ENCODE measurements at regions not wholly inside any gene's neighbourhood (a gene's known extent, or its start where the extent isn't known, plus 50 kb on each side); places are given as distances from the start of the nearest gene placed in this dataset.

DNA sequence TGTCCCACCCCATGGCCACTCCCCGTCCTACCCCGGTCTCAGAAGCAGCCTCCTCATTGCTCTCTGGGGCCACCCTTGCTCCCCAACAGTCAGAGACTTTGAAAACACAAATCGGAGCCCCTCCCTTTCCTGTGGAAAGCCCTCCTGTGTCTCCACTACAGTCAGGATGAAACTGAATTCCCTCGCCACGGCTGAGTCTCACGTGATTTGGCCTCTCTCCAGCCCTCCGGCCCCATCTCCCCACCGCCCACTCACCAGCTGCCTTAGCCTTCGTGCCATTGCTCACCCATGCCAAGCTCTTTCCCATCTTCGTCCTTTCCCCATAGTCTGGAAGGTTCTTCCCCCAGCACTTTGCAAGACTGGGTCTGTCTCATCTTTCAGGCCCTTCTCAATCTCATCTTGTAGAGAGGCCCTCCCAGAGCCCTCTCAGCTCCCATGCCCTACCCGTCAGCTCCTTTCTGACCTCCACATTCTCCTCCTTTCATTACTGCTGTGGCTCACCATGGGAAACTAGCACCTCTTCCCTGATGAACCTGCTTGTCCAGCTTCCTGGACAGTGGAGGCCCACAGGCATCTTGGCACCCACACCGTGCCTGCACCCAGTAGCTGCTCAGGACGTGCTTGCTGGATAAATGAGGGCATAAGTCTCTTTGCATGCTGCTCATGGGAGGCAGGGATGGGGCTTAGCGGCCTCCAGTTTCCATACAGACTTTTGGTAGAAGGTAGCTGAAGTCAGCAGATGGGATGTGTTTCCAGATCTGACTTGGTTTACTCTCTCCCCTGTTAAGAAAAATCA is 126.4 kb upstream of the COL5A1 start:
- no peak for DNase-seq
- 48 to 52% (median 49%) methylated on average over 14 of the region's 14 CpGs for WGBS, 3 donors
- Histone ChIP-seq H3K36me3 (no peaks in the 10 kb centered on the region), H3K27me3 (no peaks in the 10 kb centered on the region), H3K4me3 (no peak overlapping the region), H3K4me1 (ENCODE audit: insufficient read depth) (no peaks in the 10 kb centered on the region), H3K27ac (no peak overlapping the region), H3K9me3 (no peaks in the 10 kb centered on the region)
- intact Hi-C loops (cut with DNase I): no loop called here
- TF ChIP-seq POLR2A (IDR thresholded peaks at IDR 0.05): no peak
- no peak for TF ChIP-seq CTCF (IDR thresholded peaks at IDR 0.05)
- TF ChIP-seq EP300 (IDR thresholded peaks at IDR 0.05): no peak

DNA sequence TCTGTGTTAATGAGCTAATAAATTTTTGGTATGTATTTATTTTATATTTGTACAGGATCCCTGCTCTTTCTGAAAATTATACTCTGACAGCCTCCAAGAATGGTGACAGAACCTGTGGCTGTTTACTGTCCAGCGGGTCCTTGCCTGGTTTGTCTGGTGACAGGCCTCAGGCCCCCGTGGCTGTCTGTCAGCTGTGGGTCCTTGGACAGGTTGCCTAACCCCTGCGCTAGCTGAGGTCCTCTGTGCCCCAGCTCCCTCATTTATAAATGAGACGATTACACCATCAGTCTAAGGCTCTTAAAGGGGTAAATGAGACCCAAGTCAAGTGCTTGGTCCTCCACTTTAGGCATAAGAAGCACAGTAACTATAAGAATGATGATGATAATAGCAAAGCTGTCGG is 125.1 kb upstream of the COL5A1 start:
- Histone ChIP-seq H3K4me1 (ENCODE audit: insufficient read depth) (no peaks in the 10 kb centered on the region), H3K4me3 (no peak overlapping the region), H3K9me3 (no peaks in the 10 kb centered on the region), H3K27ac (no peak overlapping the region), H3K27me3 (no peaks in the 10 kb centered on the region), H3K36me3 (no peaks in the 10 kb centered on the region)
- DNase-seq: no peak
- 92 to 94% (median 93%) methylated on average over 5 of the region's 5 CpGs for WGBS, 3 donors
- TF ChIP-seq CTCF (IDR thresholded peaks at IDR 0.05): no peak
- no peak for TF ChIP-seq EP300 (IDR thresholded peaks at IDR 0.05)
- no peak for TF ChIP-seq POLR2A (IDR thresholded peaks at IDR 0.05)
- intact Hi-C loops (cut with DNase I): no loop called here

GRCh38 chr9:134517069-134517680 is 124.4 kb upstream of the COL5A1 start:
- Histone ChIP-seq H3K27me3 (no peaks in the 10 kb centered on the region), H3K4me3 (no peak overlapping the region), H3K36me3 (no peaks in the 10 kb centered on the region), H3K27ac (no peak overlapping the region), H3K4me1 (ENCODE audit: insufficient read depth) (no peaks in the 10 kb centered on the region), H3K9me3 (no peaks in the 10 kb centered on the region)
- no peak for DNase-seq
- 87 to 91% (median 88%) methylated on average over 18 of the region's 18 CpGs for WGBS, 3 donors
- TF ChIP-seq POLR2A (IDR thresholded peaks at IDR 0.05) (no peak), EP300 (IDR thresholded peaks at IDR 0.05) (no peak), CTCF (IDR thresholded peaks at IDR 0.05) (no peak)
- intact Hi-C loops (cut with DNase I): no loop called here

GRCh38 chr9:134518004-134518606 is 123.5 kb upstream of the COL5A1 start:
- Histone ChIP-seq H3K27ac (no peak overlapping the region), H3K4me3 (no peak overlapping the region), H3K27me3 (no peaks in the 10 kb centered on the region), H3K4me1 (ENCODE audit: insufficient read depth) (no peaks in the 10 kb centered on the region), H3K36me3 (no peaks in the 10 kb centered on the region), H3K9me3 (no peaks in the 10 kb centered on the region)
- TF ChIP-seq EP300 (IDR thresholded peaks at IDR 0.05) (no peak), POLR2A (IDR thresholded peaks at IDR 0.05) (no peak)
- WGBS, 3 donors: 86 to 92% (median 87%) methylated on average over 28 of the region's 28 CpGs
- intact Hi-C loops (cut with DNase I): no loop called here
- no peak for DNase-seq

All from ovary (tissue), 7 donors.